Thymus (tissue), 11 donors: ENCODE measurements at regions not wholly inside any gene's neighbourhood (a gene's known extent, or its start where the extent isn't known, plus 50 kb on each side); places are given as distances from the start of the nearest gene placed in this dataset.

Experiments used
- DNase-seq, 9 donors: peaks; one replicate each; pipeline ENCODE4 v3.0.0-alpha.2; 2013; ENCODE audit warnings: low spot score in 9 of 9, low read depth in 6 of 9, missing footprints in 1 of 9
- H3K27ac ChIP-seq, 2 donors: one replicate each; pipeline ENCODE4 v1.5.1; 2013; ENCODE audit warnings: control low read depth in 1 of 2, low read depth in 1 of 2, low read length in 1 of 2, mild to moderate bottlenecking in 1 of 2, moderate library complexity in 1 of 2
- H3K27me3 ChIP-seq, 2 donors: one replicate each; pipeline ENCODE4 v1.5.1; 2013; ENCODE audit warnings: low read length in 1 of 2; ENCODE audit not compliant: control insufficient read depth in 2 of 2, insufficient read depth in 1 of 2
- H3K36me3 ChIP-seq, 2 donors: one replicate each; pipeline ENCODE4 v1.5.1; 2013; ENCODE audit warnings: low read length in 1 of 2, mild to moderate bottlenecking in 1 of 2, moderate library complexity in 1 of 2; ENCODE audit not compliant: control insufficient read depth in 2 of 2, insufficient read depth in 2 of 2
- H3K4me1 ChIP-seq, 2 donors: one replicate each; pipeline ENCODE4 v1.5.1; 2013; ENCODE audit warnings: low read length in 2 of 2; ENCODE audit not compliant: control insufficient read depth in 2 of 2, insufficient read depth in 2 of 2
- H3K4me3 ChIP-seq, 2 donors: one replicate each; pipeline ENCODE4 v1.5.1; 2013; ENCODE audit warnings: low read length in 2 of 2, control low read depth in 1 of 2, mild to moderate bottlenecking in 1 of 2
- H3K9me3 ChIP-seq, 2 donors: one replicate each; pipeline ENCODE4 v1.5.1; 2013; ENCODE audit warnings: low read length in 1 of 2, mild to moderate bottlenecking in 1 of 2; ENCODE audit not compliant: control insufficient read depth in 2 of 2, insufficient read depth in 1 of 2
- WGBS: extraction: QIAGEN DNeasy Blood & Tissue Kit; methylation state at CpG from one replicate; pipeline ENCODE4 v1.1.7; 2013; 5-methylcytosine and 5-hydroxymethylcytosine counted together
- donor health status: healthy.

- DNase-seq, result no peak
- Histone ChIP-seq H3K9me3 (peaks cover 0 to 8% of the 10 kb centered on the region in 2 donors), H3K4me3 (no peak overlapping the region), H3K27me3 (no peaks in the 10 kb centered on the region), H3K36me3 (no peaks in the 10 kb centered on the region), H3K4me1 (no peaks in the 10 kb centered on the region), H3K27ac (no peak overlapping the region)
- WGBS, result 96% methylated on average over 10 of the region's 10 CpGs
Measured at GRCh38 chr4:33255094-33255493, 2534.9 kb downstream of the PCDH7 start.

GRCh38 chr4:33255507-33255906 is 2535.3 kb downstream of the PCDH7 start:
- no peaks in the 10 kb centered on the region for H3K36me3 ChIP-seq
- peaks cover 0 to 6% of the 10 kb centered on the region in 2 donors for H3K9me3 ChIP-seq
- H3K27me3 ChIP-seq, result no peaks in the 10 kb centered on the region
- no peaks in the 10 kb centered on the region for H3K4me1 ChIP-seq
- WGBS, result 91% methylated on average over 6 of the region's 6 CpGs
- no peak overlapping the region for H3K4me3 ChIP-seq
- DNase-seq, result no peak
- no peak overlapping the region for H3K27ac ChIP-seq

GRCh38 chr4:33262824-33263223 is 2542.7 kb downstream of the PCDH7 start:
- no peak for DNase-seq
- H3K36me3 ChIP-seq, result no peaks in the 10 kb centered on the region
- no peaks in the 10 kb centered on the region for H3K9me3 ChIP-seq
- H3K27ac ChIP-seq, result no peak overlapping the region
- H3K4me3 ChIP-seq, result no peak overlapping the region
- no peaks in the 10 kb centered on the region for H3K4me1 ChIP-seq
- 96% methylated on average over 2 of the region's 2 CpGs for WGBS
- no peaks in the 10 kb centered on the region for H3K27me3 ChIP-seq

GRCh38 chr4:33268776-33269175 is 2548.6 kb downstream of the PCDH7 start:
- Histone ChIP-seq H3K4me1 (no peaks in the 10 kb centered on the region), H3K4me3 (no peak overlapping the region), H3K9me3 (no peaks in the 10 kb centered on the region), H3K36me3 (no peaks in the 10 kb centered on the region), H3K27ac (no peak overlapping the region), H3K27me3 (no peaks in the 10 kb centered on the region)
- no peak for DNase-seq
- WGBS, result 89% methylated on average over 5 of the region's 5 CpGs

- no peak for DNase-seq
- Histone ChIP-seq H3K27me3 (no peaks in the 10 kb centered on the region), H3K9me3 (no peaks in the 10 kb centered on the region), H3K4me1 (no peaks in the 10 kb centered on the region), H3K27ac (no peak overlapping the region), H3K36me3 (no peaks in the 10 kb centered on the region), H3K4me3 (no peak overlapping the region)
- WGBS, result 87% methylated on average over 1 of the region's 1 CpG
Measured at GRCh38 chr4:33270403-33270802, 2550.2 kb downstream of the PCDH7 start.

GRCh38 chr4:33272722-33273121 is 2552.6 kb downstream of the PCDH7 start:
- Histone ChIP-seq H3K27me3 (no peaks in the 10 kb centered on the region), H3K4me3 (no peak overlapping the region), H3K4me1 (no peaks in the 10 kb centered on the region), H3K27ac (no peak overlapping the region), H3K9me3 (no peaks in the 10 kb centered on the region), H3K36me3 (no peaks in the 10 kb centered on the region)
- WGBS, result 94% methylated on average over 1 of the region's 1 CpG
- no peak for DNase-seq

- no peak for DNase-seq
- no peaks in the 10 kb centered on the region for H3K9me3 ChIP-seq
- H3K27ac ChIP-seq, result no peak overlapping the region
- no peak overlapping the region for H3K4me3 ChIP-seq
- no peaks in the 10 kb centered on the region for H3K27me3 ChIP-seq
- 93% methylated on average over 1 of the region's 1 CpG for WGBS
- no peaks in the 10 kb centered on the region for H3K36me3 ChIP-seq
- H3K4me1 ChIP-seq, result no peaks in the 10 kb centered on the region
Measured at GRCh38 chr4:33283818-33284217, 2563.6 kb downstream of the PCDH7 start.

- Histone ChIP-seq H3K4me1 (no peaks in the 10 kb centered on the region), H3K9me3 (no peaks in the 10 kb centered on the region), H3K27ac (no peak overlapping the region), H3K36me3 (no peaks in the 10 kb centered on the region), H3K4me3 (no peak overlapping the region), H3K27me3 (no peaks in the 10 kb centered on the region)
- no peak for DNase-seq
- 82% methylated on average over 3 of the region's 3 CpGs for WGBS
Measured at GRCh38 chr4:33296876-33297455, 2576.8 kb downstream of the PCDH7 start.

GRCh38 chr4:33302321-33302720 is 2582.2 kb downstream of the PCDH7 start:
- no peak overlapping the region for H3K27ac ChIP-seq
- WGBS, result 43% methylated on average over 2 of the region's 2 CpGs
- DNase-seq, result peak in 1 of 9 donors; percentile 0
- peaks cover 0 to 2% of the 10 kb centered on the region in 2 donors for H3K9me3 ChIP-seq
- no peaks in the 10 kb centered on the region for H3K36me3 ChIP-seq
- H3K27me3 ChIP-seq, result no peaks in the 10 kb centered on the region
- H3K4me3 ChIP-seq, result no peak overlapping the region
- H3K4me1 ChIP-seq, result no peaks in the 10 kb centered on the region

GRCh38 chr4:33306131-33306530 is 2586.0 kb downstream of the PCDH7 start:
- Histone ChIP-seq H3K4me1 (no peaks in the 10 kb centered on the region), H3K4me3 (no peak overlapping the region), H3K27ac (no peak overlapping the region), H3K27me3 (no peaks in the 10 kb centered on the region), H3K9me3 (peaks cover 0 to 2% of the 10 kb centered on the region in 2 donors), H3K36me3 (no peaks in the 10 kb centered on the region)
- WGBS, result 93% methylated on average over 2 of the region's 2 CpGs
- DNase-seq, result no peak
